Keratinocyte (primary cell): ENCODE measurements at regions not wholly inside any gene's neighbourhood (a gene's known extent, or its start where the extent isn't known, plus 50 kb on each side); places are given as distances from the start of the nearest gene placed in this dataset.

Experiments used
- DNase-seq: peaks from one replicate; pipeline ENCODE4 v3.0.0-alpha.2; 2011; ENCODE audit warnings: low read depth, missing footprints, low spot score
- FAIRE-seq: peaks from 2 replicates; lab custom pipeline; 2011; peaks lifted over from hg19 to GRCh38; lab: Jason Lieb, UNC
- H2AFZ ChIP-seq: 2 replicates; pipeline ENCODE4 v1.6.0; 2012; ENCODE audit warnings: low read length, control low read depth, inconsistent platforms; ENCODE audit not compliant: control insufficient read depth
- H3K27ac ChIP-seq: 2 replicates; pipeline ENCODE4 v1.5.1; 2011; ENCODE audit warnings: low read length; ENCODE audit not compliant: control insufficient read depth, insufficient read depth
- H3K27me3 ChIP-seq: 3 replicates; pipeline ENCODE4 v1.6.0; 2011; ENCODE audit warnings: low read length; ENCODE audit not compliant: control insufficient read depth, insufficient read depth; ENCODE audit errors: extremely low read depth
- H3K36me3 ChIP-seq, 2 experiments: 2 replicates in 1 of 2; 3 replicates in 1 of 2; pipeline ENCODE4 v1.5.1; 2011; ENCODE audit warnings: low read length in 2 of 2, mild to moderate bottlenecking in 1 of 2; ENCODE audit not compliant: control insufficient read depth in 2 of 2, insufficient read depth in 2 of 2; ENCODE audit errors: extremely low read depth in 1 of 2
- H3K4me1 ChIP-seq: 3 replicates; pipeline ENCODE4 v1.5.1; 2011; ENCODE audit warnings: low read length; ENCODE audit not compliant: control insufficient read depth, insufficient read depth; ENCODE audit errors: extremely low read depth
- H3K4me2 ChIP-seq: 3 replicates; pipeline ENCODE4 v1.6.0; 2011; ENCODE audit warnings: low read depth, low read length; ENCODE audit not compliant: control insufficient read depth, insufficient read depth; ENCODE audit errors: extremely low read depth
- H3K4me3 ChIP-seq, 3 experiments: fragments of 200-600 bp in 1 of 3; sonication (generic) in 1 of 3; 2 replicates in 2 of 3; 3 replicates in 1 of 3; pipeline ENCODE4 v1.5.1; 2011 to 2016; ENCODE audit warnings: low read length in 3 of 3, mild to moderate bottlenecking in 3 of 3, control low read depth in 2 of 3, inconsistent platforms in 1 of 3, low read depth in 1 of 3, mixed read lengths in 1 of 3, mixed run types in 1 of 3, moderate library complexity in 1 of 3; ENCODE audit not compliant: control insufficient read depth in 2 of 3, insufficient read depth in 2 of 3; ENCODE audit errors: extremely low read depth in 1 of 3
- H3K79me2 ChIP-seq: 2 replicates; pipeline ENCODE4 v1.6.0; 2012; ENCODE audit warnings: low read length; ENCODE audit not compliant: control insufficient read depth, insufficient read depth
- H3K9ac ChIP-seq: 3 replicates; pipeline ENCODE4 v1.6.0; 2011; ENCODE audit warnings: low read length; ENCODE audit not compliant: control insufficient read depth, insufficient read depth; ENCODE audit errors: extremely low read depth
- H3K9me1 ChIP-seq: 3 replicates; pipeline ENCODE4 v1.6.0; 2011; ENCODE audit warnings: low read length; ENCODE audit not compliant: control insufficient read depth, insufficient read depth; ENCODE audit errors: extremely low read depth
- H3K9me3 ChIP-seq: 2 replicates; pipeline ENCODE4 v1.5.1; 2012; ENCODE audit warnings: low read depth, low read length; ENCODE audit not compliant: control insufficient read depth
- H4K20me1 ChIP-seq: 3 replicates; pipeline ENCODE4 v1.6.0; 2011; ENCODE audit warnings: low read length; ENCODE audit not compliant: control insufficient read depth, insufficient read depth; ENCODE audit errors: extremely low read depth
- EZH2 ChIP-seq: IDR thresholded peaks from one replicate; pipeline ENCODE4 v1.6.1; 2012; ENCODE audit warnings: inconsistent platforms, mild to moderate bottlenecking, low read length, moderate library complexity
- dilution Hi-C: fragments of 300-500 bp; cut with MboI; formaldehyde crosslinking; loops from one replicate; pipeline ENCODE4 v1.7.0; 2020; ENCODE audit warnings: low sequenced_read_pairs; ENCODE audit not compliant: extremely low pct_ligation_motif_present
- TF ChIP-seq, protein P1 (sequence below), 3 experiments: IDR thresholded peaks in 1 of 3; conservative IDR thresholded peaks in 1 of 3; optimal IDR thresholded peaks in 1 of 3; 2 replicates in 2 of 3; 3 replicates in 1 of 3; pipeline versions ENCODE3 to v1.5.1; 2011; ENCODE audit warnings: low read length in 3 of 3, mild to moderate bottlenecking in 3 of 3, moderate library complexity in 2 of 3, control low read depth in 1 of 3, inconsistent platforms in 1 of 3; ENCODE audit not compliant: insufficient read depth in 2 of 3; ENCODE audit errors: extremely low read depth in 1 of 3

DNA sequence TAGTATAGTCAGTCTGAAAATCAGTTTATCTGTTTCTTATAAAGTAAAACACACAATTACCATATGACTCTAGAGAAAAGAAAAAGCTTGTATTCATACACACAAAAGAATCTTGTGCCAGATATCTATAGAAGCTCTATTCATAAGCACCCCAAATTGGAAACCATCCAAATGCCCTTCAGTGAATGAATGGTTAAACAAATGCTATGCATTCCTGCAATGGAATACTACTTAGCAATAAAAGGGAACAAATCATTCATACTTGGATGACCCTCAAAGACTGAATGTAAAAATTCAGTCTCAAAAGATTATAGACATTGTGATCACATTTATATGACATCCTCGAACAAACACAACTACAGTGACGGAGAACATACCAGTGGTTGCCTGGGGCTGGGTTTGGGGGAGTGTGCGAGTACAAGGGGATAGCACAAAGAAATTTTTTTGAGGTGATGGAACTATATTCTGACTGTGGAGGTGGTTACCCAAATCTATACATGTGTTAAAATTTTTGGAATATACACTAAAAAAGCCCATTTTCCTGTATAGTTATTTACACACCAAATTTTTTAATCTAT, 680.6 kb downstream of the NTRK3 start:
- no peak overlapping the region for H2AFZ ChIP-seq
- TF ChIP-seq, protein P1, sequence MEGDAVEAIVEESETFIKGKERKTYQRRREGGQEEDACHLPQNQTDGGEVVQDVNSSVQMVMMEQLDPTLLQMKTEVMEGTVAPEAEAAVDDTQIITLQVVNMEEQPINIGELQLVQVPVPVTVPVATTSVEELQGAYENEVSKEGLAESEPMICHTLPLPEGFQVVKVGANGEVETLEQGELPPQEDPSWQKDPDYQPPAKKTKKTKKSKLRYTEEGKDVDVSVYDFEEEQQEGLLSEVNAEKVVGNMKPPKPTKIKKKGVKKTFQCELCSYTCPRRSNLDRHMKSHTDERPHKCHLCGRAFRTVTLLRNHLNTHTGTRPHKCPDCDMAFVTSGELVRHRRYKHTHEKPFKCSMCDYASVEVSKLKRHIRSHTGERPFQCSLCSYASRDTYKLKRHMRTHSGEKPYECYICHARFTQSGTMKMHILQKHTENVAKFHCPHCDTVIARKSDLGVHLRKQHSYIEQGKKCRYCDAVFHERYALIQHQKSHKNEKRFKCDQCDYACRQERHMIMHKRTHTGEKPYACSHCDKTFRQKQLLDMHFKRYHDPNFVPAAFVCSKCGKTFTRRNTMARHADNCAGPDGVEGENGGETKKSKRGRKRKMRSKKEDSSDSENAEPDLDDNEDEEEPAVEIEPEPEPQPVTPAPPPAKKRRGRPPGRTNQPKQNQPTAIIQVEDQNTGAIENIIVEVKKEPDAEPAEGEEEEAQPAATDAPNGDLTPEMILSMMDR (optimal IDR thresholded peaks at IDR 0.05 in 1 of 3, IDR thresholded peaks at IDR 0.05 in 1 of 3, conservative IDR thresholded peaks at IDR 0.05 in 1 of 3; ENCODE audit: extremely low read depth in 1 of 3, insufficient read depth in 2 of 3, low read length in 3 of 3): no peak
- no peak for TF ChIP-seq EZH2
- no peaks in the 10 kb centered on the region for H3K27me3 ChIP-seq
- no peaks in the 10 kb centered on the region for H3K9me3 ChIP-seq
- no peak overlapping the region for H3K4me3 ChIP-seq
- H4K20me1 ChIP-seq: no peaks in the 10 kb centered on the region
- no peak for DNase-seq
- no peak for FAIRE-seq
- no peak overlapping the region for H3K27ac ChIP-seq
- H3K4me2 ChIP-seq: no peak overlapping the region
- dilution Hi-C loops: no loop called here
- no peaks in the 10 kb centered on the region for H3K9me1 ChIP-seq
- H3K9ac ChIP-seq: no peak overlapping the region
- no peaks in the 10 kb centered on the region for H3K79me2 ChIP-seq
- no peaks in the 10 kb centered on the region for H3K4me1 ChIP-seq
- no peaks in the 10 kb centered on the region for H3K36me3 ChIP-seq

DNA sequence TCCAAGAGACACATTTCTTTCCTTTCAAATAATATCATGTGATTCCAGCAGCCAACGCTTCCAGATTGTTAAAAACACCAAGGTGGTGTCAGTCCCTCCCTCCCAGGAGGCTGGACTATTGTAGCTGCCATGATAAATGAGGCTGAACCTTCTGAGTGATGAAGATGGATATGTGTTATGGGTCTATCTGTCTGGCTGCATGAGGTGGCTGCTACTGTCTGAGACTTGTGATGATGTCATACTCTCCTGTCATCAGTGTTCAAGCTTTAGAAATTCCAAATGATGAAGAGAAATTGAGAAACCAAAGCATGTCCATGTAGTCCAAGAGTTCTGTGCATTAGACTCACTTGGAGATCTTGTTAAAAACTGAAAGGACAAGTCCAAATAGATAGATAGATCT, 683.0 kb downstream of the NTRK3 start:
- Histone ChIP-seq H4K20me1 (no peaks in the 10 kb centered on the region), H3K9me3 (no peaks in the 10 kb centered on the region), H3K4me2 (no peak overlapping the region), H3K4me1 (no peaks in the 10 kb centered on the region), H3K27me3 (no peaks in the 10 kb centered on the region), H3K79me2 (no peaks in the 10 kb centered on the region), H3K9ac (no peak overlapping the region), H3K4me3 (no peak overlapping the region), H3K36me3 (no peaks in the 10 kb centered on the region), H2AFZ (no peak overlapping the region), H3K9me1 (no peaks in the 10 kb centered on the region), H3K27ac (no peak overlapping the region)
- FAIRE-seq (no peak), DNase-seq (no peak)
- no peak for TF ChIP-seq EZH2
- TF ChIP-seq, protein P1 (optimal IDR thresholded peaks at IDR 0.05 in 1 of 3, IDR thresholded peaks at IDR 0.05 in 1 of 3, conservative IDR thresholded peaks at IDR 0.05 in 1 of 3; ENCODE audit: extremely low read depth in 1 of 3, insufficient read depth in 2 of 3, low read length in 3 of 3): no peak
- dilution Hi-C loops: no loop called here
